H1 (cell line): ENCODE measurements at regions not wholly inside any gene's neighbourhood (a gene's known extent, or its start where the extent isn't known, plus 50 kb on each side); places are given as distances from the start of the nearest gene placed in this dataset.

Experiments
- CTCF ChIA-PET: fragments of 300-600 bp; sonication (Branson Sonifier 250); formaldehyde crosslinking; loops from one replicate; lab custom pipeline; 2021; ENCODE audit not compliant: partially characterized antibody; lab: Charles Lee
- POLR2A ChIA-PET: fragments of 300-600 bp; sonication (Branson Sonifier 250); formaldehyde crosslinking; loops from one replicate; lab custom pipeline; 2021; ENCODE audit warnings: inconsistent platforms; ENCODE audit not compliant: partially characterized antibody; lab: Charles Lee
- DNase-seq, 2 experiments: peaks; one replicate each; pipeline versions ENCODE4 v3.0.0 to v3.0.0-alpha.2; 2010 to 2022; ENCODE audit warnings: low spot score in 2 of 2, low read depth in 1 of 2, mixed read lengths in 1 of 2
- FAIRE-seq: peaks from 2 replicates; lab custom pipeline; 2011; peaks lifted over from hg19 to GRCh38; lab: Jason Lieb, UNC
- H2AFZ ChIP-seq: 2 replicates; pipeline ENCODE4 v1.8.1; 2012; ENCODE audit warnings: low read length, inconsistent platforms
- H2AK5ac ChIP-seq: 2 replicates; pipeline ENCODE4 v1.6.1; 2013; ENCODE audit warnings: low read depth, low read length
- H2BK120ac ChIP-seq: replicated peaks from 2 replicates; pipeline ENCODE3; 2013; ENCODE audit warnings: low read depth, low read length, inconsistent platforms
- H2BK12ac ChIP-seq: 2 replicates; pipeline ENCODE4 v1.6.1; 2013; ENCODE audit warnings: low read depth, low read length
- H2BK15ac ChIP-seq: 2 replicates; pipeline ENCODE4 v1.6.1; 2013; ENCODE audit warnings: low read length
- H2BK20ac ChIP-seq: 2 replicates; pipeline ENCODE4 v1.6.1; 2013; ENCODE audit warnings: low read length
- H2BK5ac ChIP-seq: 2 replicates; pipeline ENCODE4 v1.6.1; 2013; ENCODE audit warnings: low read depth, low read length
- H3K14ac ChIP-seq: 2 replicates; pipeline ENCODE4 v1.6.1; 2013; ENCODE audit warnings: inconsistent platforms; ENCODE audit not compliant: insufficient read length
- H3K18ac ChIP-seq: 2 replicates; pipeline ENCODE4 v1.6.1; 2013; ENCODE audit warnings: low read length; ENCODE audit errors: extremely low read depth
- H3K23ac ChIP-seq: 2 replicates; pipeline ENCODE4 v1.6.1; 2013; ENCODE audit warnings: inconsistent platforms; ENCODE audit not compliant: insufficient read length
- H3K23me2 ChIP-seq: 2 replicates; pipeline ENCODE4 v1.6.1; 2013; ENCODE audit warnings: low read depth, low read length
- H3K27ac ChIP-seq: 2 replicates; pipeline ENCODE4 v1.6.1; 2011; ENCODE audit warnings: low read depth, low read length, inconsistent platforms
- H3K27me3 ChIP-seq, 4 experiments: replicated peaks in 1 of 4; 1 replicate in 1 of 4; 2 replicates in 3 of 4; pipeline versions ENCODE4 v1.6.1 to v1.8.1; 2011 to 2013; ENCODE audit warnings: low read length in 3 of 4, mild to moderate bottlenecking in 3 of 4, inconsistent platforms in 2 of 4, mixed read lengths in 2 of 4, moderate library complexity in 1 of 4; ENCODE audit not compliant: control insufficient read depth in 3 of 4, insufficient read depth in 3 of 4; ENCODE audit errors: extremely low read depth in 1 of 4
- H3K36me3 ChIP-seq, 4 experiments: 2 replicates each; pipeline versions ENCODE4 v1.6.1 to v1.8.1; 2011 to 2013; ENCODE audit warnings: mild to moderate bottlenecking in 4 of 4, low read length in 3 of 4, moderate library complexity in 2 of 4, control low read depth in 1 of 4, inconsistent platforms in 1 of 4; ENCODE audit not compliant: insufficient read depth in 4 of 4, control insufficient read depth in 2 of 4
- H3K4ac ChIP-seq: replicated peaks from 2 replicates; pipeline ENCODE3; 2013; ENCODE audit warnings: low read length, low read depth, mixed read lengths, inconsistent platforms; ENCODE audit not compliant: insufficient read length
- H3K4me1 ChIP-seq, 4 experiments: replicated peaks in 1 of 4; 1 replicate in 1 of 4; 2 replicates in 3 of 4; pipeline versions ENCODE4 v1.6.1 to v1.8.1; 2011 to 2013; ENCODE audit warnings: low read length in 3 of 4, inconsistent platforms in 2 of 4, mixed read lengths in 1 of 4; ENCODE audit not compliant: insufficient read depth in 4 of 4, control insufficient read depth in 3 of 4
- H3K4me2 ChIP-seq, 2 experiments: 2 replicates each; pipeline versions ENCODE4 v1.6.1 to v1.8.1; 2011 to 2013; ENCODE audit warnings: low read depth in 2 of 2, low read length in 2 of 2, control low read depth in 1 of 2, inconsistent platforms in 1 of 2, mild to moderate bottlenecking in 1 of 2; ENCODE audit not compliant: insufficient read depth in 1 of 2
- H3K4me3 ChIP-seq, 4 experiments: fragments of 200-600, 300-600 bp in 1 of 4; sonication (generic), shearing (Covaris generic), sonication (Bioruptor Twin) in 1 of 4; 2 replicates each; pipeline versions ENCODE4 v1.5.1 to v1.8.1; 2011 to 2016; ENCODE audit warnings: low read length in 4 of 4, low read depth in 3 of 4, control low read depth in 2 of 4, inconsistent platforms in 2 of 4, mild to moderate bottlenecking in 2 of 4, mixed read lengths in 1 of 4, moderate library complexity in 1 of 4; ENCODE audit not compliant: insufficient read depth in 2 of 4; ENCODE audit errors: extremely low read depth in 1 of 4
- H3K56ac ChIP-seq: replicated peaks from 2 replicates; pipeline ENCODE3; 2013; ENCODE audit warnings: low read depth, mild to moderate bottlenecking, mixed read lengths, low read length, inconsistent platforms; ENCODE audit not compliant: insufficient read length
- H3K79me1 ChIP-seq: 2 replicates; pipeline ENCODE4 v1.6.1; 2013; ENCODE audit warnings: low read depth, low read length, control low read depth
- H3K79me2 ChIP-seq, 2 experiments: 2 replicates each; pipeline versions ENCODE4 v1.6.1 to v1.8.1; 2012 to 2013; ENCODE audit warnings: low read length in 2 of 2, mild to moderate bottlenecking in 2 of 2, inconsistent platforms in 1 of 2; ENCODE audit not compliant: insufficient read depth in 2 of 2, control insufficient read depth in 1 of 2
- H3K9ac ChIP-seq, 4 experiments: replicated peaks in 1 of 4; 1 replicate in 1 of 4; 2 replicates in 3 of 4; pipeline versions ENCODE4 v1.6.1 to v1.8.1; 2011 to 2013; ENCODE audit warnings: low read depth in 3 of 4, low read length in 3 of 4, control low read depth in 2 of 4, mild to moderate bottlenecking in 2 of 4, moderate library complexity in 2 of 4, inconsistent platforms in 1 of 4; ENCODE audit errors: extremely low read depth in 1 of 4
- H3K9me3 ChIP-seq, 2 experiments: 2 replicates each; pipeline versions ENCODE4 v1.6.1 to v1.8.1; 2012 to 2013; ENCODE audit warnings: mild to moderate bottlenecking in 2 of 2, moderate library complexity in 2 of 2, control low read depth in 1 of 2, inconsistent platforms in 1 of 2, low read depth in 1 of 2, low read length in 1 of 2, mixed read lengths in 1 of 2; ENCODE audit not compliant: insufficient read depth in 2 of 2
- H4K20me1 ChIP-seq, 2 experiments: replicated peaks in 1 of 2; 2 replicates each; pipeline versions ENCODE3 to v1.8.1; 2011 to 2013; ENCODE audit warnings: inconsistent platforms in 2 of 2, low read length in 2 of 2, mild to moderate bottlenecking in 1 of 2; ENCODE audit not compliant: insufficient read depth in 2 of 2, control insufficient read depth in 1 of 2
- H4K5ac ChIP-seq: 2 replicates; pipeline ENCODE4 v1.6.1; 2013; ENCODE audit warnings: low read length, low read depth, mixed read lengths, inconsistent platforms; ENCODE audit not compliant: insufficient read length
- H4K8ac ChIP-seq: 2 replicates; pipeline ENCODE4 v1.8.0; 2013; ENCODE audit warnings: mild to moderate bottlenecking, moderate library complexity, low read length, inconsistent platforms; ENCODE audit not compliant: insufficient read depth; ENCODE audit errors: extremely low read depth
- H4K91ac ChIP-seq: replicated peaks from 2 replicates; pipeline ENCODE3; 2013; ENCODE audit warnings: low read length, mixed read lengths, inconsistent platforms; ENCODE audit not compliant: insufficient read length
- ASH2L ChIP-seq: fragments of 200-600, 300-600 bp; sonication (generic); IDR thresholded peaks from one replicate; pipeline ENCODE4 v1.7.1; 2017; ENCODE audit warnings: low read length
- CTCF ChIP-seq, 3 experiments: IDR thresholded peaks; 1 replicate in 2 of 3; 2 replicates in 1 of 3; pipeline versions ENCODE4 v1.5.1 to v1.6.1; 2011; ENCODE audit warnings: low read length in 3 of 3, mild to moderate bottlenecking in 3 of 3, inconsistent platforms in 2 of 3, low read depth in 1 of 3, moderate library complexity in 1 of 3; ENCODE audit not compliant: insufficient read depth in 1 of 3; ENCODE audit errors: control extremely low read depth in 1 of 3
- WGBS, 2 experiments: shearing (Covaris generic) in 1 of 2; methylation state at CpG; one replicate each; pipeline versions ENCODE4 v1.1.6 to v1.1.7; 2013 to 2015; ENCODE audit warnings: low lambda C conversion rate in 2 of 2, mixed read lengths in 2 of 2, inconsistent platforms in 1 of 2, low coverage in 1 of 2, missing lambda C conversion rate in 1 of 2; ENCODE audit not compliant: insufficient replicate concordance in 2 of 2, insufficient coverage in 1 of 2, insufficient read length in 1 of 2; ENCODE audit errors: extremely low coverage in 1 of 2, missing lambda C conversion rate in 1 of 2; 5-methylcytosine and 5-hydroxymethylcytosine counted together

DNA sequence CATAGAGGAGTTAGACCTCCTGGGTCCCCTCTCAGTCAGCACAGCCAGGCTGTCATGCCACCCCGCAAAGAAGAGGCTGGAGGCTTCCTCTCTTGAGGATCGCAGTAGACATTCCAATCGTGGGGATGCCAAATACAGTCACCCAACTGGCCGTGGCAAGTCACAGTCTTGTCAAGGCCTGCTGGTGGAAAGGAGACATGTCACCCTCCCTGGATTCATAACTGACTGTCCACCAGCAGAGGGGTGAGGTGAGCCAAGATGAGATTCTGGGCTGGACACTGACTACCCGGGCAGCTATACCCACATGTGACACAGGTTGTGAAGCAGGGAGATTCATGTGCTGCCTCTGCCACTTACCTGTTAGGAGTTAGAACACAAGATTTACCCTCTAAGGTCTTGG, 123.5 kb upstream of the NGF start:
- no peak for FAIRE-seq
- H2BK120ac ChIP-seq = no peak overlapping the region

More for the DNA sequence above, 123.5 kb upstream of the NGF start:
- H4K91ac ChIP-seq = no peak overlapping the region
- no peak overlapping the region for H2BK20ac ChIP-seq
- H3K27ac ChIP-seq = no peak overlapping the region
- no peaks in the 10 kb centered on the region for H4K20me1 ChIP-seq
- H3K56ac ChIP-seq = no peak overlapping the region
- no peaks in the 10 kb centered on the region for H3K9me3 ChIP-seq
- H3K27me3 ChIP-seq = no peaks in the 10 kb centered on the region
- no peak overlapping the region for H3K9ac ChIP-seq
- H3K18ac ChIP-seq = no peak overlapping the region
- no peaks in the 10 kb centered on the region for H3K79me1 ChIP-seq
- ChIA-PET CTCF (interaction anchor here (0.7 to 2.2 kb wide), 7 partner anchors 8 to 409 kb away, joined by 3 to 7 read pairs (median 3); no protein-coding TSS in a partner anchor), POLR2A (no interaction called here)
- WGBS, 2 experiments = 70% methylated on average over 5 of the region's 5 CpGs; no CpG with 5 or more reads in 1 of the 2 experiments
- no peak overlapping the region for H4K5ac ChIP-seq
- no peak overlapping the region for H3K14ac ChIP-seq
- H3K4ac ChIP-seq = no peak overlapping the region
- no peak overlapping the region for H4K8ac ChIP-seq
- no peak overlapping the region for H2AFZ ChIP-seq
- no peak overlapping the region for H3K23ac ChIP-seq
- TF ChIP-seq CTCF (IDR thresholded peaks at IDR 0.05; ENCODE audit: control extremely low read depth in 1 of 3, insufficient read depth in 1 of 3, low read depth in 1 of 3, low read length in 3 of 3) (peak; percentile 4 to 19 (median 9); a peak in 3 of 4 replicates), ASH2L (no peak)
- no peaks in the 10 kb centered on the region for H3K23me2 ChIP-seq
- no peaks in the 10 kb centered on the region for H3K79me2 ChIP-seq
- H3K4me1 ChIP-seq = no peaks in the 10 kb centered on the region
- no peak overlapping the region for H3K4me3 ChIP-seq
- no peaks in the 10 kb centered on the region for H3K36me3 ChIP-seq
- no peak overlapping the region for H2BK15ac ChIP-seq
- H2BK12ac ChIP-seq = no peak overlapping the region
- no peak overlapping the region for H2BK5ac ChIP-seq
- no peak for DNase-seq
- no peak overlapping the region for H3K4me2 ChIP-seq
- no peak overlapping the region for H2AK5ac ChIP-seq
